ENCODE measurements at regions not wholly inside any gene's neighbourhood (a gene's known extent, or its start where the extent isn't known, plus 50 kb on each side); places are given as distances from the start of the nearest gene placed in this dataset.
"Not testable (repeated sequence)": the region's sequence is repeated elsewhere in the genome, so short reads cannot be mapped to it uniquely, and the experiment has no call there.

- no peak for DNase-seq (ENCODE audit: low read depth in 2 of 2)
These were observed 255.1 kb upstream of the GK2 start for GRCh38 chr4:79663141-79663540.

- no peak for DNase-seq (ENCODE audit: low read depth in 2 of 2)
These were observed 254.6 kb upstream of the GK2 start for GRCh38 chr4:79662651-79663050.

- DNase-seq (ENCODE audit: low read depth in 2 of 2): no peak
These were observed 253.2 kb upstream of the GK2 start for GRCh38 chr4:79661196-79661595.

GRCh38 chr4:79659308-79659870, 251.4 kb upstream of the GK2 start:
- DNase-seq (ENCODE audit: low read depth in 2 of 2): not testable (repeated sequence)

GRCh38 chr4:79657379-79657778, 249.4 kb upstream of the GK2 start:
- DNase-seq (ENCODE audit: low read depth in 2 of 2): no peak

- no peak for DNase-seq (ENCODE audit: low read depth in 2 of 2)
These were observed 245.8 kb upstream of the GK2 start for GRCh38 chr4:79653871-79654270.

GRCh38 chr4:79652738-79653137, 244.7 kb upstream of the GK2 start:
- DNase-seq (ENCODE audit: low read depth in 2 of 2): no peak

- peak; percentile 12 to 78 for DNase-seq (ENCODE audit: low read depth in 2 of 2)
These were observed 244.2 kb upstream of the GK2 start for GRCh38 chr4:79652232-79652631.

GRCh38 chr4:79651456-79651855, 243.4 kb upstream of the GK2 start:
- DNase-seq (ENCODE audit: low read depth in 2 of 2): peak in 1 of 2 donors; percentile 38

GRCh38 chr4:79650794-79651431, 242.9 kb upstream of the GK2 start:
- peak; percentile 36 to 90 for DNase-seq (ENCODE audit: low read depth in 2 of 2)

- peak in 1 of 2 donors; percentile 6 for DNase-seq (ENCODE audit: low read depth in 2 of 2)
These were observed 242.2 kb upstream of the GK2 start for GRCh38 chr4:79650217-79650616.

GRCh38 chr4:79645942-79646341, 237.9 kb upstream of the GK2 start:
- DNase-seq (ENCODE audit: low read depth in 2 of 2): no peak

GRCh38 chr4:79638735-79639134, 230.7 kb upstream of the GK2 start:
- no peak for DNase-seq (ENCODE audit: low read depth in 2 of 2)

GRCh38 chr4:79636991-79637390, 229.0 kb upstream of the GK2 start:
- no peak for DNase-seq (ENCODE audit: low read depth in 2 of 2)

GRCh38 chr4:79634111-79634510, 226.1 kb upstream of the GK2 start:
- DNase-seq (ENCODE audit: low read depth in 2 of 2): no peak

GRCh38 chr4:79632114-79632513, 224.1 kb upstream of the GK2 start:
- DNase-seq (ENCODE audit: low read depth in 2 of 2): no peak

- no peak for DNase-seq (ENCODE audit: low read depth in 2 of 2)
These were observed 218.6 kb upstream of the GK2 start for GRCh38 chr4:79626611-79627010.

GRCh38 chr4:79626101-79626500, 218.1 kb upstream of the GK2 start:
- DNase-seq (ENCODE audit: low read depth in 2 of 2): no peak

GRCh38 chr4:79625361-79625760, 217.3 kb upstream of the GK2 start:
- no peak for DNase-seq (ENCODE audit: low read depth in 2 of 2)

GRCh38 chr4:79623021-79623870, 215.2 kb upstream of the GK2 start:
- DNase-seq (ENCODE audit: low read depth in 2 of 2): no peak

GRCh38 chr4:79621061-79621460, 213.0 kb upstream of the GK2 start:
- DNase-seq (ENCODE audit: low read depth in 2 of 2): no peak

- no peak for DNase-seq (ENCODE audit: low read depth in 2 of 2)
These were observed 212.6 kb upstream of the GK2 start for GRCh38 chr4:79620617-79621016.

Measured in dermis microvascular lymphatic vessel endothelial cell (primary cell).